GM19035 (cell line): ENCODE measurements at regions not wholly inside any gene's neighbourhood (a gene's known extent, or its start where the extent isn't known, plus 50 kb on each side); places are given as distances from the start of the nearest gene placed in this dataset.
"Not testable (repeated sequence)": the region's sequence is repeated elsewhere in the genome, so short reads cannot be mapped to it uniquely, and the experiment has no call there.

ENCODE experiments used
- ATAC-seq: cut with Tn5 transposase; IDR thresholded peaks from one replicate; pipeline ENCODE4 v1.9.1; 2021; ENCODE audit not compliant: unreplicated experiment

GRCh38 chr18:76307293-76307690 lies 187.8 kb downstream of the ZNF516 start:
- ATAC-seq, result no peak

GRCh38 chr18:76306685-76307292 lies 188.3 kb downstream of the ZNF516 start:
- no peak for ATAC-seq

- ATAC-seq, result no peak
Measured at GRCh38 chr18:76285866-76286265, 209.2 kb downstream of the ZNF516 start.

GRCh38 chr18:76281565-76281964 lies 213.5 kb downstream of the ZNF516 start:
- no peak for ATAC-seq

GRCh38 chr18:76277801-76278200 lies 217.2 kb downstream of the ZNF516 start:
- ATAC-seq, result no peak

GRCh38 chr18:76275727-76276313 lies 219.2 kb downstream of the ZNF516 start:
- no peak for ATAC-seq

- ATAC-seq, result no peak
Measured at GRCh38 chr18:76274468-76275289, 220.4 kb downstream of the ZNF516 start.

GRCh38 chr18:76273956-76274355 lies 221.1 kb downstream of the ZNF516 start:
- no peak for ATAC-seq

GRCh38 chr18:76273036-76273545 lies 222.0 kb downstream of the ZNF516 start:
- no peak for ATAC-seq

- ATAC-seq, result not testable (repeated sequence)
Measured at GRCh38 chr18:76267423-76267822, 227.6 kb downstream of the ZNF516 start.

GRCh38 chr18:76266236-76266991 lies 228.6 kb downstream of the ZNF516 start:
- ATAC-seq, result no peak

- ATAC-seq, result no peak
Measured at GRCh38 chr18:76265497-76266235, 229.4 kb downstream of the ZNF516 start.

GRCh38 chr18:76264876-76265250 lies 230.2 kb downstream of the ZNF516 start:
- no peak for ATAC-seq

- ATAC-seq, result no peak
Measured at GRCh38 chr18:76264198-76264875, 230.7 kb downstream of the ZNF516 start.

- ATAC-seq, result no peak
Measured at GRCh38 chr18:76263046-76264005, 231.7 kb downstream of the ZNF516 start.

GRCh38 chr18:76260941-76261472 lies 234.0 kb downstream of the ZNF516 start:
- ATAC-seq, result no peak

- no peak for ATAC-seq
Measured at GRCh38 chr18:76259711-76260110, 235.3 kb downstream of the ZNF516 start.

- ATAC-seq, result no peak
Measured at GRCh38 chr18:76259096-76259495, 235.9 kb downstream of the ZNF516 start.

GRCh38 chr18:76258209-76258608 lies 236.8 kb downstream of the ZNF516 start:
- no peak for ATAC-seq
